ENCODE measurements at regions not wholly inside any gene's neighbourhood (a gene's known extent, or its start where the extent isn't known, plus 50 kb on each side); places are given as distances from the start of the nearest gene placed in this dataset.
"Not testable (repeated sequence)": the region's sequence is repeated elsewhere in the genome, so short reads cannot be mapped to it uniquely, and the experiment has no call there.

DNA sequence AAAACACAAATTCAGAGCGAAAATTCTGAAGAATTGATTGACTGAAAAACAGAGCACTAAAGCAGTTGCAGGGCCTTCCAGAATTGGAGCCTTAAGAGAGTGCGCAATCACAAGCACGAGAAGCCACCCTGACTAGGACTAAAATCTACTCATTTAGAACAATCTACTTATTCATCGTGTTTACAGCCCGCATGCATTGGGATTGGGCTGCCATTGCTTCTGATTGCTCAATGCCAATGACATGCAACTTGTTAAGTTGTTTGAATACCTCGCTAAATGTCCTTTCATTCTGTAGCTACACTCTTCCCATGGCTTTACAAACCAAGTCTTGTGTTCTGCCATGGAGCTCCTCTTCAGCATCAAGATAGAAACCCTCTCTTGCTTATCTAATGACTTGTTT is 425.9 kb upstream of the POM121L12 start:
- no peak for DNase-seq
- ATAC-seq: no peak
- intact Hi-C loops (cut with DNase I): no loop called here
- Histone ChIP-seq H3K36me3 (no peaks in the 10 kb centered on the region), H3K4me3 (no peak overlapping the region), H3K27ac (no peak overlapping the region), H3K27me3 (ENCODE audit: low read depth) (no peaks in the 10 kb centered on the region), H3K4me1 (no peaks in the 10 kb centered on the region), H3K9me3 (no peaks in the 10 kb centered on the region)
- TF ChIP-seq, protein P1, sequence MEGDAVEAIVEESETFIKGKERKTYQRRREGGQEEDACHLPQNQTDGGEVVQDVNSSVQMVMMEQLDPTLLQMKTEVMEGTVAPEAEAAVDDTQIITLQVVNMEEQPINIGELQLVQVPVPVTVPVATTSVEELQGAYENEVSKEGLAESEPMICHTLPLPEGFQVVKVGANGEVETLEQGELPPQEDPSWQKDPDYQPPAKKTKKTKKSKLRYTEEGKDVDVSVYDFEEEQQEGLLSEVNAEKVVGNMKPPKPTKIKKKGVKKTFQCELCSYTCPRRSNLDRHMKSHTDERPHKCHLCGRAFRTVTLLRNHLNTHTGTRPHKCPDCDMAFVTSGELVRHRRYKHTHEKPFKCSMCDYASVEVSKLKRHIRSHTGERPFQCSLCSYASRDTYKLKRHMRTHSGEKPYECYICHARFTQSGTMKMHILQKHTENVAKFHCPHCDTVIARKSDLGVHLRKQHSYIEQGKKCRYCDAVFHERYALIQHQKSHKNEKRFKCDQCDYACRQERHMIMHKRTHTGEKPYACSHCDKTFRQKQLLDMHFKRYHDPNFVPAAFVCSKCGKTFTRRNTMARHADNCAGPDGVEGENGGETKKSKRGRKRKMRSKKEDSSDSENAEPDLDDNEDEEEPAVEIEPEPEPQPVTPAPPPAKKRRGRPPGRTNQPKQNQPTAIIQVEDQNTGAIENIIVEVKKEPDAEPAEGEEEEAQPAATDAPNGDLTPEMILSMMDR (IDR thresholded peaks at IDR 0.05): no peak

DNA sequence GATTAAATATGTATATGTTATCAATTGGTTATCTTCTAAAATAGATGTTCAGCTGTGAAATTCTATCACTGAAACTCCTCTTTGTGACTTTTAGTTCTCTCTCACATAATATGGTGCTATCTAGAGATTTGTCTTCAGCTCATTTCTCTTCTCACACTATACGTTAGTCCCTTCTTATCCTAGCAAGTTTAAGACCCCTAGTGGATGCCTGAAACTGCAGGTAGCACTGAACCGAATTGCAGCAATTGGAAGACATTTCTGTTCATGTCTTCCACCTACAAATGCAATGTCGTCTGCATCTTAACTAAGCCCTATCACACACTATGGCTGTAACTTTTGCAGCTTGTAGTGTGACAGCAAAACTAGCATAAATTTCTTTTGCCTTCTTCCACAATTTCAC is 442.7 kb upstream of the POM121L12 start:
- peaks cover 5% of the 10 kb centered on the region for H3K9me3 ChIP-seq
- DNase-seq: no peak
- ATAC-seq: no peak
- TF ChIP-seq, protein P1 (IDR thresholded peaks at IDR 0.05): no peak
- no peaks in the 10 kb centered on the region for H3K4me1 ChIP-seq
- intact Hi-C loops (cut with DNase I): no loop called here
- no peaks in the 10 kb centered on the region for H3K27me3 ChIP-seq (ENCODE audit: low read depth)
- no peak overlapping the region for H3K4me3 ChIP-seq
- H3K36me3 ChIP-seq: no peaks in the 10 kb centered on the region
- H3K27ac ChIP-seq: no peak overlapping the region

DNA sequence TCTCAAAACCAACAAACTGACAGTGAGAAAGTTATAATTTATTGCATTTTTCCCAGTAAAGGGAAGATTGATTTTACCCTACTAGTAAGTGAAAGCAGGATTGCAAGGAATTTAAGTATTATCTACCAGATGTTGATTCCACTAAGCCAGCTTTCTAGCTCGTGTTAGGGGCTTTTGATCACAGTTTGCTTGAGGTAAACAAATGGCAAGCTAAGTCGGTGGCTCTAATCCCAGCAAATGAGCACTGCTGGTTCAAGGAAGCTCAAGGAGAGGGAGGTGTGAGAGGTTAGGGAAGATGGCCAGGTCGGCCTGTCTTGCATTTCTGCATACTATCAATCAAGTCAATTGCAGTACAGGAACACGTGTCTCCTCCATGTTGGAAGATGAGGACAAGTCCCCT is 448.7 kb upstream of the POM121L12 start:
- TF ChIP-seq, protein P1 (IDR thresholded peaks at IDR 0.05): no peak
- intact Hi-C loops (cut with DNase I): no loop called here
- Histone ChIP-seq H3K4me3 (no peak overlapping the region), H3K36me3 (no peaks in the 10 kb centered on the region), H3K27me3 (ENCODE audit: low read depth) (no peaks in the 10 kb centered on the region), H3K27ac (no peak overlapping the region), H3K9me3 (no peaks in the 10 kb centered on the region), H3K4me1 (no peaks in the 10 kb centered on the region)
- ATAC-seq (no peak), DNase-seq (no peak)

DNA sequence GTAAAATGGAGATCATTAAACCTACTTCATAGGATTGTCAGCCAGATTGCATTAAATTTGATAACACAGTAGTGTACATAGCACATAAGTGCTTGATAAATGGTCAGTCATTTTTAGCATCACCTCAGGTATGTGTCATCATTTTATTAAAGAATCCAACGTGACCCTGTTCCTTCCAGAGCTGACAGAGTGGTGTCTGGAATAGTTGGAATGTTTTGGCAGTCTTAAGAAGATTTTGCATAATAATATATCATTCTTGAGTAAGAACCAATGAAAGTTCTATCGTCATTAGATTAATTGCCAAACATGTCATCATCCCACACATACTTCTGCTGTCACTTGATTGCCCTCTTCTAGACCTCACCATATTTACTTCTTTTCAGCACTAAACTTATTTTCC is 451.4 kb upstream of the POM121L12 start:
- no peaks in the 10 kb centered on the region for H3K36me3 ChIP-seq
- ATAC-seq (no peak), DNase-seq (no peak)
- H3K4me1 ChIP-seq: no peaks in the 10 kb centered on the region
- TF ChIP-seq, protein P1 (IDR thresholded peaks at IDR 0.05): no peak
- H3K9me3 ChIP-seq: no peaks in the 10 kb centered on the region
- H3K4me3 ChIP-seq: no peak overlapping the region
- intact Hi-C loops (cut with DNase I): no loop called here
- H3K27me3 ChIP-seq (ENCODE audit: low read depth): no peaks in the 10 kb centered on the region
- no peak overlapping the region for H3K27ac ChIP-seq

DNA sequence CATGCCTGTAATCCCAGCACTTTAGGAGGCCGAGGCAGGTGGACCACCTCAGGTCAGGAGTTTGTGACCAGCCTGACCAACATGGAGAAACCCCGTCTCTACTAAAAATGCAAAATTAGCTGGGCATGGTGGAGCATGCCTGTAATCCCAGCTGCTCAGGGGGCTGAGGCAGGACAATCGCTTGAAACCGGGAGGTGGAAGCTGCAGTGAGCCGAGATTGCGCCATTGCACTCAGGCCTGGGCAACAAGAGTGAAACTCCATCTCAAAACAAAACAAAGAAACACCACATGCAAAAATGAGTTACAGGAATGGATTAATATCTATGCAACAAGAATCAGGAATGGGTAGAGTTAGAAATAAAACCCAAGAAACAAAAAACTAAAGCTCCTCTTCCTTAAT is 462.3 kb upstream of the POM121L12 start:
- H3K27me3 ChIP-seq (ENCODE audit: low read depth); DNase-seq; H3K9me3 ChIP-seq; ATAC-seq; H3K36me3 ChIP-seq; intact Hi-C loops (cut with DNase I); H3K4me3 ChIP-seq; H3K4me1 ChIP-seq; H3K27ac ChIP-seq: not testable (repeated sequence)

DNA sequence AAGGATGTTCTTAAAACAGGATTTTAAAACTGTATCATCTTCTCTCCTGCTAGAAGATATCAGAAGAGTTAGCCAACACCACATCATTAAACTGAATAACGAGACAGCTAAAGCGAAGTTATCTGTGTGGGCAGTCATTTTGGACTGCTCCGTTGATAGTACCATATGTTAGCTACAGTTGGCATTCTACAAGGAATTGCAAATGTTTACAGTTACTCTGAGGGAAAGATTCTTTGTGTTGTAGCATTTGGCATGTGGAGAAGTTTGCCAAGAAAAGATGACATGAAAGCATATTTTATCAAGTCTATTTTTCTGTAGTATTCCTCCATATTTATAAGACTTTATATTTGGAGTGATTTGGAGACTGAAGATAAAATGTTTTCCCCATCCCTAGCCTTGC is 464.4 kb upstream of the POM121L12 start:
- intact Hi-C loops (cut with DNase I): no loop called here
- TF ChIP-seq, protein P1 (IDR thresholded peaks at IDR 0.05): no peak
- Histone ChIP-seq H3K4me3 (no peak overlapping the region), H3K4me1 (no peaks in the 10 kb centered on the region), H3K27me3 (ENCODE audit: low read depth) (no peaks in the 10 kb centered on the region), H3K9me3 (no peaks in the 10 kb centered on the region), H3K36me3 (no peaks in the 10 kb centered on the region), H3K27ac (no peak overlapping the region)
- DNase-seq: no peak
- ATAC-seq: no peak
